HuH-7 (cell line): ENCODE measurements at regions not wholly inside any gene's neighbourhood (a gene's known extent, or its start where the extent isn't known, plus 50 kb on each side); places are given as distances from the start of the nearest gene placed in this dataset.
"Not testable (repeated sequence)": the region's sequence is repeated elsewhere in the genome, so short reads cannot be mapped to it uniquely, and the experiment has no call there.

Source experiments
- DNase-seq: peaks from one replicate; pipeline ENCODE4 v3.0.0; 2011; ENCODE audit warnings: low spot score

- DNase-seq = no peak
Observed at GRCh38 chr1:214983126-214983869, 99.2 kb upstream of the KCNK2 start.

- DNase-seq = no peak
Observed at GRCh38 chr1:214989341-214989740, 93.2 kb upstream of the KCNK2 start.

GRCh38 chr1:214990619-214991018, 91.9 kb upstream of the KCNK2 start:
- no peak for DNase-seq

GRCh38 chr1:214991691-214992315, 90.7 kb upstream of the KCNK2 start:
- DNase-seq = no peak

GRCh38 chr1:214993419-214993818, 89.1 kb upstream of the KCNK2 start:
- no peak for DNase-seq

- no peak for DNase-seq
Observed at GRCh38 chr1:214997685-214998084, 84.9 kb upstream of the KCNK2 start.

GRCh38 chr1:215001419-215002021, 81.0 kb upstream of the KCNK2 start:
- no peak for DNase-seq

GRCh38 chr1:215002471-215002870, 80.1 kb upstream of the KCNK2 start:
- no peak for DNase-seq

GRCh38 chr1:215003686-215004085, 78.9 kb upstream of the KCNK2 start:
- DNase-seq = no peak

GRCh38 chr1:215004121-215004827, 78.3 kb upstream of the KCNK2 start:
- DNase-seq = no peak

- no peak for DNase-seq
Observed at GRCh38 chr1:215005078-215005477, 77.5 kb upstream of the KCNK2 start.

GRCh38 chr1:215005656-215006345, 76.7 kb upstream of the KCNK2 start:
- no peak for DNase-seq

- DNase-seq = no peak
Observed at GRCh38 chr1:215007880-215008279, 74.7 kb upstream of the KCNK2 start.

- DNase-seq = no peak
Observed at GRCh38 chr1:215018555-215018954, 64.0 kb upstream of the KCNK2 start.

GRCh38 chr1:215022204-215022603, 60.3 kb upstream of the KCNK2 start:
- DNase-seq = no peak

- DNase-seq = no peak
Observed at GRCh38 chr1:215022741-215023141, 59.8 kb upstream of the KCNK2 start.

GRCh38 chr1:215023155-215023832, 59.2 kb upstream of the KCNK2 start:
- DNase-seq = no peak

GRCh38 chr1:215028954-215029353, 53.6 kb upstream of the KCNK2 start:
- no peak for DNase-seq

- not testable (repeated sequence) for DNase-seq
Observed at GRCh38 chr1:215030581-215030980, 52.0 kb upstream of the KCNK2 start.

GRCh38 chr1:215031392-215031791, 51.1 kb upstream of the KCNK2 start:
- no peak for DNase-seq
